ENCODE measurements at regions not wholly inside any gene's neighbourhood (a gene's known extent, or its start where the extent isn't known, plus 50 kb on each side); places are given as distances from the start of the nearest gene placed in this dataset.

DNA sequence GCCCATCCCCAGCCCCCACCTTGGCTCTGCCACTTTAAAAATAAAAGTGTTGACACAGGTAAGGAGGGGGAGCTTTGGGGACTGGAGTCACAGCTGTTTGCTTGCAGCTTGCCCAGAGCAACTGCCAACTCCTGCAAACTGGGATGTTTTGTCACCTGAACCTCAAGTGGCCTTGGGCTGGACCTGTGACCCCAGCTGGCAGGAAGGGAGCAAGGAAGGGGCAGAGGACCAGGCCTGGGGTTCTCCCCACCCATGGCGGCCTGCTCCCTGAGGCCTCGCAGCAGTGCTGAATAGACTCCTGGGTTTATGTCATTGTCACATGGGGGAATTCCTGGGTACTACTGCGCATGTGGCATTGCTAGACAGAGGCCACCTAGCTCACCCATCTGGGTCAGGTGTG, 246.9 kb upstream of the TLE3 start:
- Mint-ChIP-seq H3K27me3 (ENCODE audit: insufficient read depth, low read depth) (peaks cover 9% of the 10 kb centered on the region), H3K9me3 (no peaks in the 10 kb centered on the region), H3K4me3 (no peak overlapping the region), H3K36me3 (no peaks in the 10 kb centered on the region), H3K27ac (no peak overlapping the region), H3K4me1 (peaks cover 10% of the 10 kb centered on the region)
- Histone ChIP-seq H3K4me1 (no peaks in the 10 kb centered on the region), H2AFZ (replicated peaks) (no peak overlapping the region), H3K9me3 (ENCODE audit: low read depth) (no peaks in the 10 kb centered on the region), H3K27me3 (no peaks in the 10 kb centered on the region), H3K36me3 (no peaks in the 10 kb centered on the region), H4K20me1 (ENCODE audit: low read depth) (no peaks in the 10 kb centered on the region), H3F3A (ENCODE audit: low read depth) (no peaks in the 10 kb centered on the region), H3K4me3 (no peak overlapping the region), H3K79me2 (ENCODE audit: low read depth) (no peaks in the 10 kb centered on the region), H3K4me2 (no peak overlapping the region), H3K27ac (no peak overlapping the region), H3K9ac (no peak overlapping the region)
- DNase-seq (ENCODE audit: low spot score) = no peak
- TF ChIP-seq, protein P1, sequence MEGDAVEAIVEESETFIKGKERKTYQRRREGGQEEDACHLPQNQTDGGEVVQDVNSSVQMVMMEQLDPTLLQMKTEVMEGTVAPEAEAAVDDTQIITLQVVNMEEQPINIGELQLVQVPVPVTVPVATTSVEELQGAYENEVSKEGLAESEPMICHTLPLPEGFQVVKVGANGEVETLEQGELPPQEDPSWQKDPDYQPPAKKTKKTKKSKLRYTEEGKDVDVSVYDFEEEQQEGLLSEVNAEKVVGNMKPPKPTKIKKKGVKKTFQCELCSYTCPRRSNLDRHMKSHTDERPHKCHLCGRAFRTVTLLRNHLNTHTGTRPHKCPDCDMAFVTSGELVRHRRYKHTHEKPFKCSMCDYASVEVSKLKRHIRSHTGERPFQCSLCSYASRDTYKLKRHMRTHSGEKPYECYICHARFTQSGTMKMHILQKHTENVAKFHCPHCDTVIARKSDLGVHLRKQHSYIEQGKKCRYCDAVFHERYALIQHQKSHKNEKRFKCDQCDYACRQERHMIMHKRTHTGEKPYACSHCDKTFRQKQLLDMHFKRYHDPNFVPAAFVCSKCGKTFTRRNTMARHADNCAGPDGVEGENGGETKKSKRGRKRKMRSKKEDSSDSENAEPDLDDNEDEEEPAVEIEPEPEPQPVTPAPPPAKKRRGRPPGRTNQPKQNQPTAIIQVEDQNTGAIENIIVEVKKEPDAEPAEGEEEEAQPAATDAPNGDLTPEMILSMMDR (IDR thresholded peaks at IDR 0.05) = no peak

DNA sequence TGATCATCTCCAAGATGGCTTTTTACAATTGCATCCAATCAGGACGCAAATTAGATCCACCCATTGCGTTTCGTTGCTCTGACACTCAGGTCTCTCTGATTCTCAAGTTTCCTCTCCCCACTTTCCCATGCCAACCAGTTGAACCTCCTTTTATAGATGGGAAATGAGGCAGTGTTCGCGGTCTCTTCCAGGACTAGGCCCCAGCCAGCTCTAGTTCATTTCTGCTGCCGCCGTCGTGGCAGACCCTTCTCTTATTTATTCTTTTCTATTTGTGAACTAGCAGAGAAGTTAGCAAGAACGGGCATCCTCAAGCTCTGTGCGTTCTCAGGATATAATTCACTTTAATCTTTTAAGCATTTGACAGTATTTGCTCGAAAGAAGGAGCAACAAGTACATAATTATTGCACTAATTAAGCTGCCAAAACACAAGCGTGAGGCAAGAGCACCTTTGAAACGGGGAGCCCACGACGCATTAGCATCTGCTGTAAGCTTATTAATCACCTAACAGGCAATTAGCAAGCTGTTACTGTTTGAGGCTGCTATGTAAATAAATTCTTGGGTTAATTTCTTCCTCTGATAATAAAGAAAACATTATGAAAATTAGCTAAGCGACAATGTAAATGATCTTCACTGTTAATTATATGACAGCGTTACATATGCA, 246.4 kb upstream of the TLE3 start:
- no peaks in the 10 kb centered on the region for H3K79me2 ChIP-seq (ENCODE audit: low read depth)
- H3K36me3 Mint-ChIP-seq = no peaks in the 10 kb centered on the region
- no peaks in the 10 kb centered on the region for H3K36me3 ChIP-seq
- H3K27me3 ChIP-seq = no peaks in the 10 kb centered on the region
- H3K27me3 Mint-ChIP-seq (ENCODE audit: insufficient read depth, low read depth) = peaks cover 9% of the 10 kb centered on the region
- peak overlapping the region; percentile 10 for H3K27ac Mint-ChIP-seq
- H3K4me1 ChIP-seq = no peaks in the 10 kb centered on the region
- no peak overlapping the region for H2AFZ ChIP-seq (replicated peaks)
- H3K4me1 Mint-ChIP-seq = peaks cover 5% of the 10 kb centered on the region
- no peak overlapping the region for H3K4me2 ChIP-seq
- H3K4me3 ChIP-seq = no peak overlapping the region
- H3K9me3 Mint-ChIP-seq = no peaks in the 10 kb centered on the region
- TF ChIP-seq, protein P1 (IDR thresholded peaks at IDR 0.05) = no peak
- TF ChIP-seq EZH2phosphoT487 (IDR thresholded peaks at IDR 0.05) = no peak
- no peak for TF ChIP-seq EZH2 (IDR thresholded peaks at IDR 0.05)
- H4K20me1 ChIP-seq (ENCODE audit: low read depth) = no peaks in the 10 kb centered on the region
- no peak overlapping the region for H3K4me3 Mint-ChIP-seq
- H3K9me3 ChIP-seq (ENCODE audit: low read depth) = no peaks in the 10 kb centered on the region
- H3K27ac ChIP-seq = no peak overlapping the region
- H3F3A ChIP-seq (ENCODE audit: low read depth) = no peaks in the 10 kb centered on the region
- DNase-seq (ENCODE audit: low spot score) = no peak
- no peak overlapping the region for H3K9ac ChIP-seq

DNA sequence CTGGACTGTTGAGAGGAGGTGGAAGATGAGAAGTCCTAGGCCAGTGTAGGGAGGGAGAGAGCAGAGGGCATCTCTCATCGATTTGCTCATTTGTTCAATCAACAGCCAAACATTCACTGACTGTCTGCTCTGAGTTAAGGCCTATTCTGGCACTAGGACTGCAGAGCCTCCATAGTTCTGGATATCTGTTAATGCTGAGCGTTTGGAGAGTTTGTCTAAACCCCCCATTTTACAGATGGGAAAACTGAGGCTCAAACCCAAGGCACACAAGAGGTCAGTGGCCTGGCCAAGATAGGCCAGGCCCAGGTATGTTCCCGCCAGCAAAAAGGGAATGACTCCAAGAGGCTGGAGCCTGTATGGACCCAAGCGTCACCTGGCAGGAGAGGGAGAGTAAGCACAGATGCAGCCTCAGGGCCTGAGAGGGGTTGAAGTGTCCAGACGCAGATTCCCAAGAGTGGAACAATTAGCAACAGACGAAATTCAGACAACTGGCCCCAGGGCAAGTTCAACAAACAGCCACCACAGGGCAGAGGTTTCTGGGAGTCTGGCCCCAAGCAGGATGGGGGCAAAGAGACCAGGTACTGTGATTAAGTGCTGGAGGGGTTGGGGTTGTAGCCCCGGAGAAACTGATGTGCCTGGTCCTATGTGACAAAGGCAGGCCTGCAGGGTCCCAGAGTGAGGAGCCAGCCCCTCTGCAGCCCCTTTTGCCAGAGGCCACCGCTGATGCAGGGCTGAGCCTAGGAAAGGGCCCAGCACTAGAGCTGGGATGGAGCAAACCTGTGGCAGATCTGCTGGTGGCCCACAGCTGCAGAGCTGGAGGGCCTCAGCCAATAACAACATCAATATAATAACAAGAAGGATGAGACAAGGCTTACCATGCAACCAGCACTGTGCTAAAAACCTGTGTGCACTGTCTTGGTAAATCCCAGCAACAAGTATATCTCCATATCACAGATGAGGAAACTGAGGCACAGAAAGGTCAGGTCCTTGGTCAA, 245.1 kb upstream of the TLE3 start:
- Mint-ChIP-seq H3K4me1 (no peaks in the 10 kb centered on the region), H3K9me3 (no peaks in the 10 kb centered on the region), H3K4me3 (no peak overlapping the region), H3K27ac (no peak overlapping the region), H3K36me3 (no peaks in the 10 kb centered on the region), H3K27me3 (ENCODE audit: insufficient read depth, low read depth) (peaks cover 6% of the 10 kb centered on the region)
- H3K27me3 ChIP-seq = no peaks in the 10 kb centered on the region
- no peak for DNase-seq (ENCODE audit: low spot score)
- no peaks in the 10 kb centered on the region for H3K36me3 ChIP-seq
- no peaks in the 10 kb centered on the region for H3K4me1 ChIP-seq
- no peak overlapping the region for H3K27ac ChIP-seq
- H3K9ac ChIP-seq = no peak overlapping the region
- H3K4me3 ChIP-seq = no peak overlapping the region
- no peak overlapping the region for H2AFZ ChIP-seq (replicated peaks)
- H3K9me3 ChIP-seq (ENCODE audit: low read depth) = no peaks in the 10 kb centered on the region
- no peaks in the 10 kb centered on the region for H3K79me2 ChIP-seq (ENCODE audit: low read depth)
- H3F3A ChIP-seq (ENCODE audit: low read depth) = no peaks in the 10 kb centered on the region
- no peak overlapping the region for H3K4me2 ChIP-seq
- H4K20me1 ChIP-seq (ENCODE audit: low read depth) = no peaks in the 10 kb centered on the region
- TF ChIP-seq, protein P1 (IDR thresholded peaks at IDR 0.05) = no peak
- no peak for TF ChIP-seq EZH2phosphoT487 (IDR thresholded peaks at IDR 0.05)
- no peak for TF ChIP-seq EZH2 (IDR thresholded peaks at IDR 0.05)
